Fibroblast of lung (primary cell): ENCODE measurements at regions not wholly inside any gene's neighbourhood (a gene's known extent, or its start where the extent isn't known, plus 50 kb on each side); places are given as distances from the start of the nearest gene placed in this dataset.

Experiments
- EZH2 ChIP-seq: IDR thresholded peaks from 2 replicates; pipeline ENCODE4 v1.5.1; 2012; ENCODE audit warnings: low read length, control low read depth, mild to moderate bottlenecking; ENCODE audit errors: missing control alignments
- TF ChIP-seq, protein P1 (sequence below), 2 donors: IDR thresholded peaks in 1 of 2; conservative IDR thresholded peaks in 1 of 2; 1 replicate in 1 of 2; 2 replicates in 1 of 2; pipeline ENCODE4 v1.5.1; 2011 to 2012; ENCODE audit warnings: low read length in 2 of 2, control low read depth in 1 of 2, inconsistent platforms in 1 of 2, low read depth in 1 of 2, mild to moderate bottlenecking in 1 of 2

DNA sequence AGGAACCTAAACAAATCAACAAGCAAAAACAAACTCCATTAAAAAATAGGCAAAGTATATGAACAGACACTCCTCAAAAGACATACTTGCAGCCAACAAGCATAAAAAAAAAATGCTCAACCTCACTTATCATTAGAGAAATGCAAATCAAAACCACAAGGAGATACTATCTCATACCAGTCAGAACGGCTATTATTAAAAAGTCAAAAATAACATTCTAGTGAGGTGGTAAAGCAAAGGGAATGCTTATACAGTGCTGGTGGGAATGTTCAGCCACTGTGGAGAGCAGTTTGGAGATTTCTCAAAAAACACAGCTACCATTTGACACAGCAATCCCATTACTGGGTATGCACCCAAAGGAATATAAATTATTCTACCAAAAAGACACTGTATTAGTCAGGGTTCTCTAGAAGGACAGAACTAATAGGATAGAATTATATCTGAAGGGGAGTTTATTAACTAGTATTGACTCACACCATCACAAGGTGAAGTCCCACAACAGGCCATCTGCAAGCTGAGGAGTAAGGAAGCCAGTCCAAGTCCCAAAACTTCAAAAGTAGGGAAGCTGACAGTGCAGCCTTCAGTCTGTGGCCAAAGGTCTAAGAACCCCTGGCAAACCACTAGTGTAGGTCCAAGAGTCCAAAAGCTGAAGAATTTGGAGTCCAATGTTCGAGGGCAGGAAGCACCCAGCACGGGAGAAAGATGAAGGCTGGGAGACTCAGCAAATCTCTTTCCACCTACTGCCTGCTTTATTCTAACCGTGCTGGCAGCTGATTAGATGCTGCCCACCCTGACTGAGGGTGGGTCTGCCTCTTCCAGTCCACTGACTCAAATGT, 101.6 kb upstream of the KRAS start:
- TF ChIP-seq, protein P1, sequence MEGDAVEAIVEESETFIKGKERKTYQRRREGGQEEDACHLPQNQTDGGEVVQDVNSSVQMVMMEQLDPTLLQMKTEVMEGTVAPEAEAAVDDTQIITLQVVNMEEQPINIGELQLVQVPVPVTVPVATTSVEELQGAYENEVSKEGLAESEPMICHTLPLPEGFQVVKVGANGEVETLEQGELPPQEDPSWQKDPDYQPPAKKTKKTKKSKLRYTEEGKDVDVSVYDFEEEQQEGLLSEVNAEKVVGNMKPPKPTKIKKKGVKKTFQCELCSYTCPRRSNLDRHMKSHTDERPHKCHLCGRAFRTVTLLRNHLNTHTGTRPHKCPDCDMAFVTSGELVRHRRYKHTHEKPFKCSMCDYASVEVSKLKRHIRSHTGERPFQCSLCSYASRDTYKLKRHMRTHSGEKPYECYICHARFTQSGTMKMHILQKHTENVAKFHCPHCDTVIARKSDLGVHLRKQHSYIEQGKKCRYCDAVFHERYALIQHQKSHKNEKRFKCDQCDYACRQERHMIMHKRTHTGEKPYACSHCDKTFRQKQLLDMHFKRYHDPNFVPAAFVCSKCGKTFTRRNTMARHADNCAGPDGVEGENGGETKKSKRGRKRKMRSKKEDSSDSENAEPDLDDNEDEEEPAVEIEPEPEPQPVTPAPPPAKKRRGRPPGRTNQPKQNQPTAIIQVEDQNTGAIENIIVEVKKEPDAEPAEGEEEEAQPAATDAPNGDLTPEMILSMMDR (conservative IDR thresholded peaks at IDR 0.05 in 1 of 2, IDR thresholded peaks at IDR 0.05 in 1 of 2; ENCODE audit: low read depth in 1 of 2, low read length in 2 of 2) = no peak
- TF ChIP-seq EZH2 = no peak
